DND-41 (cell line): ENCODE measurements at regions not wholly inside any gene's neighbourhood (a gene's known extent, or its start where the extent isn't known, plus 50 kb on each side); places are given as distances from the start of the nearest gene placed in this dataset.

Experiments used
- EZH2 ChIP-seq: IDR thresholded peaks from 3 replicates; pipeline ENCODE4 v1.6.1; 2012; ENCODE audit warnings: borderline replicate concordance, low read depth, mild to moderate bottlenecking, moderate library complexity, low read length, inconsistent platforms; ENCODE audit not compliant: severe bottlenecking
- TF ChIP-seq, protein P1 (sequence below): IDR thresholded peaks from 2 replicates; pipeline ENCODE4 v1.5.1; 2012; ENCODE audit warnings: borderline replicate concordance, low read length, moderate library complexity, mild to moderate bottlenecking; ENCODE audit not compliant: poor library complexity, severe bottlenecking; ENCODE audit errors: extremely low read depth

DNA sequence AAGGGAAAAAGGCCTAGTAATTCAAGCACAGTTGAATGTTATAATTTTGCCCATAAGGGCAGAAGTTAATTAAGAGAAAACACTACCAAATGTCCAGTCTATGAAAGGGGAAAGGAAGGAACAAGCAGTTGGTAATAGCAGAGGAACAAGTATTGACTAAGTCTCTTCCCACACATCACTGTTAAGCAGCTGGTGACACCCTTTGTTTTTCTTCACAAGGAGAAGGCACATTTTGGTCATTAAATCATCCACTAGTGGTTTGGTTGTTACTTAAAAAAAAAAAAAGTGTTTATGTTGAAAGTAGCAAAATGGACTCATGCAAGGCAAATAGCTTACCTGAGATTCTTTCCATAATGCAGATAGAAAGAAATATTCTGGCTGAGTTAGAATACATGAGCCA, 321.4 kb upstream of the NECTIN3 start:
- TF ChIP-seq, protein P1, sequence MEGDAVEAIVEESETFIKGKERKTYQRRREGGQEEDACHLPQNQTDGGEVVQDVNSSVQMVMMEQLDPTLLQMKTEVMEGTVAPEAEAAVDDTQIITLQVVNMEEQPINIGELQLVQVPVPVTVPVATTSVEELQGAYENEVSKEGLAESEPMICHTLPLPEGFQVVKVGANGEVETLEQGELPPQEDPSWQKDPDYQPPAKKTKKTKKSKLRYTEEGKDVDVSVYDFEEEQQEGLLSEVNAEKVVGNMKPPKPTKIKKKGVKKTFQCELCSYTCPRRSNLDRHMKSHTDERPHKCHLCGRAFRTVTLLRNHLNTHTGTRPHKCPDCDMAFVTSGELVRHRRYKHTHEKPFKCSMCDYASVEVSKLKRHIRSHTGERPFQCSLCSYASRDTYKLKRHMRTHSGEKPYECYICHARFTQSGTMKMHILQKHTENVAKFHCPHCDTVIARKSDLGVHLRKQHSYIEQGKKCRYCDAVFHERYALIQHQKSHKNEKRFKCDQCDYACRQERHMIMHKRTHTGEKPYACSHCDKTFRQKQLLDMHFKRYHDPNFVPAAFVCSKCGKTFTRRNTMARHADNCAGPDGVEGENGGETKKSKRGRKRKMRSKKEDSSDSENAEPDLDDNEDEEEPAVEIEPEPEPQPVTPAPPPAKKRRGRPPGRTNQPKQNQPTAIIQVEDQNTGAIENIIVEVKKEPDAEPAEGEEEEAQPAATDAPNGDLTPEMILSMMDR: no peak
- TF ChIP-seq EZH2: no peak
